Inferior parietal cortex (tissue), 1 donor: ENCODE measurements at regions not wholly inside any gene's neighbourhood (a gene's known extent, or its start where the extent isn't known, plus 50 kb on each side); places are given as distances from the start of the nearest gene placed in this dataset.

Experiments
- DNase-seq: peaks from one replicate; pipeline ENCODE4 v3.0.0-alpha.2; 2016; ENCODE audit errors: extremely low spot score

DNA sequence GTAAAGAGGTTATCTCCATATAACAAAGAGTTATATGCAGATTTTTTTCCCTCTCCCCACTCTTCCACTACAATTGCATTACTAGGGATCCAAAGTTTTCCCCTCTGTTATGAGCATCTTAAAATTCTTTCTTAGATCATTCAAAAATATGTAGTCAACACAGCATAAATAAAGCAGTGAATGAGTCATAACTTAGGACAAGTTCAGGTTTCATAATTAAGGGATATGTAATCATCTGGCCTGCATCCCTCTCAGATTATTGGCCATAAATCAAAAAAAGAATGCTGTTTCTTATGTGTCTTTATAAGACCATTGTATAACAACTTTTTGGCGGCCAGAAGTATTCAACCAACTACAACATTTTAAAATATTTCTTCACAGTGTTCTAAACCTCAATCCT, 1526.1 kb downstream of the KCNT2 start:
- no peak for DNase-seq

- no peak for DNase-seq
These were observed 1531.6 kb downstream of the KCNT2 start for GRCh38 chr1:195076682-195077081.

DNA sequence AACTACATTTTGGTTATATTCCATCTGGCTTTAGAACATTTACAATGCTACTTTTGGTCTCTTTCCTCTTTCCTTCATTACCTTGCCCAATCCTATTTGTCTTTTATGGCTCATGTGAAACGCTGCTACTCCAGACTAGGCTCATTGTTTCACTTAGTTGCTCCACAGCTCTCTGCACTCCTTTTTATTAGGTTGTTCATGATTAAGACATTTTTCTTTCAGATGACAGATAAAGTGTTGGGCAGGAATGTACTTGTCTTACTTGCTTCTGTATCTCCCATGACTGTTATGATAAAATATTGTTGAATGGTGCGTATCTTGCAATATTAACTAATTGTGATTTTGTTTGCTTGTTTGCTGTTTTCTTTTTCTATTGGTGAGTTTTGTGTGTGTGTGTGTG, 1532.3 kb downstream of the KCNT2 start:
- no peak for DNase-seq

GRCh38 chr1:195071461-195071860, 1536.8 kb downstream of the KCNT2 start:
- DNase-seq, result no peak

- DNase-seq, result no peak
These were observed 1542.8 kb downstream of the KCNT2 start for GRCh38 chr1:195065437-195065836.

GRCh38 chr1:195064358-195064757, 1543.9 kb downstream of the KCNT2 start:
- no peak for DNase-seq

DNA sequence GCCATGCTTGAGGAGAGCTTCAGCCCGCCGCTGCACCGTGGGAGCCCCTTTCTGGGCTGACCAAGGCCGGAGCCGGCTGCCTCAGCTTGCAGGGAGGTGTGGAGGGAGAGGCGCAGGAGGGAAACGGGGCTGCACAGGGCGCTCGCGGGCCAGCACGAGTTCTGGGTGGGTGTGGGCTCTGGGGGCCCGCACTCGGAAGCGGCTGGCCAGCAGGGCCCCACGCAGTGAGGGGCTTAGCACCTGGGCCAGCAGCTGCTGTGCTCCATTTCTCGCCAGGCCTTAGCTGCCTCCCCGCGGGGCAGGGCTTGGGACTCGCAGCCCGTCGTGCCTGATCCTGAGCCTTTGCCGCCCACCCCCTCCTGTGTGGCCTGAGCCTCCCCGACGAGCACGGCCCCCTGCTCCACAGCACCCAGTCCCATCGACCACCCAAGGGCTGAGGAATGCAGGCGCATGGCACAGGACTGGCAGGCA, 1554.0 kb downstream of the KCNT2 start:
- no peak for DNase-seq

GRCh38 chr1:195053478-195053877, 1554.8 kb downstream of the KCNT2 start:
- no peak for DNase-seq

- DNase-seq, result no peak
These were observed 1560.5 kb downstream of the KCNT2 start for GRCh38 chr1:195047772-195048171.

DNA sequence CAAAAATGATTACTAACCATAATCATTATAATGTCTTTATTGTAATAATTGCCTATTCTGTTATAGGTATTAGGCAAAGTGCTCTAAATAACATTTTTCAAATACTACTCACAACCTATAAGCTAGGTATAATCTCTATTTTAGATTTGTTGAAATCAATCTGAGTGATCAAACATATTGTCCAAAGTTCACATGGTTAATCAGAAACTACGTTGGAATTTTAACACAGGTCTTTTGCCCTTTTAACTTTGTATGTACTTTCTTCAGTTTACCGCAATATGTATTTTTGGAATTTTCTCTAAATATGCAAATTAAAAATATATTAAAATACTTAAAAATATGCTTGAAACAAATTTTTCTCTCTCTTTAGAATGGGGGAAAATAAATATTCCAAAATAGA, 1563.2 kb downstream of the KCNT2 start:
- DNase-seq, result no peak

DNA sequence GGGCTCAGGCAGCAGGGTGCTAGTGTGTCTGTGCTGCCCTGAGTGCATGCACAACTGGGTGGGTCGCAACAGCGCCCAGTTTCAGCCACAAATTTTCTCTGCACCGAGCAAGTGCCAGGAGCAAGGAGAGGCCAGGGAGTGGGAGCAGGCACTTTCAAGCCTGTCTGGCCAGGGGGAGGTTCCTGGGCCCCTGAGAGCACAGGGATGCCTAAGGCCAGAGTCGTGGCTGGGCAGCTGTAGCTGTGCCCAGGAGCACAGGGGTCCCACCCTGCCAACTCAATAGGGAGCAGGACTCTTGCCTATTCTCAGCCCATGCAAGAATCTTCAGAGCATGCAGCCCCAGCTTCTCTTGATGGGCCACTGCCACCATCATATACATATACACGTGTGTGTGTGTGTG, 1577.4 kb downstream of the KCNT2 start:
- no peak for DNase-seq

GRCh38 chr1:195026792-195027191, 1581.4 kb downstream of the KCNT2 start:
- no peak for DNase-seq

DNA sequence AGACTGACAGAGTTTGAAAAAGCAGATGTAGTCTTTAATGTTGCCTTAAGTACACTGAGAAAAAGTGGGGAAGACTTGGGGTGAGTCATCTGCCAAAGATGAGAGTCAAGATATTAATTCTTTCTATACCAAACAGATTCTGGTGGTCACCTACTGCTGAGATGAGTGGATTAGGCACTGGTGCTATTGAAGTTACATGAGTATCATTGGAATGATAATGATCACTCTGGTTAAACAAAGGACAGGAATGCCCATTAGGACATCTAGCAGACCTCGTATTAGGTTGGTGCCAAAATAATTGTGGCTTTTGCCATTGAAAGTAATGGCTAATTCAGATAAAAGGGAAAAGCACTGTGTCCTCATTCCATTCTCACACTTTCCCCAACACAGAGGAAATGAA, 1588.9 kb downstream of the KCNT2 start:
- DNase-seq, result no peak

DNA sequence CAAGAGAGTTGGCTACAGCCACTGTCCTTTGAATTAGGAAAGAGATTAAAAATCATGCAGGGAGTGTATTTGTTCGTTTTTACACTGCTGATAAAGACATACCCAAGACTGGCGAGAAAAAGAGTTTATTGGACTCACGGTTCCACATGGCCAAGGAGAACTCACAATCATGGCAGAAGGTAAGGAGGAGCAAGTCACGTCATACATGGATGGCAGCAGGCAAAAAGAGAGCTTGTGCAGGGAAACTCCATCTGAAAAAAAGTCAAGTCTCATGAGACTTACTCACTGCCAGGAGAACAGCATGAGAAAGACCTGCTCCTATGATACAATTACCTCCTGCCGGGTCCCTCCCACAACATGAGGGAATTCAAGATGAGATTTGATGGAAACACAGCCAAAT, 1595.2 kb downstream of the KCNT2 start:
- DNase-seq, result no peak

DNA sequence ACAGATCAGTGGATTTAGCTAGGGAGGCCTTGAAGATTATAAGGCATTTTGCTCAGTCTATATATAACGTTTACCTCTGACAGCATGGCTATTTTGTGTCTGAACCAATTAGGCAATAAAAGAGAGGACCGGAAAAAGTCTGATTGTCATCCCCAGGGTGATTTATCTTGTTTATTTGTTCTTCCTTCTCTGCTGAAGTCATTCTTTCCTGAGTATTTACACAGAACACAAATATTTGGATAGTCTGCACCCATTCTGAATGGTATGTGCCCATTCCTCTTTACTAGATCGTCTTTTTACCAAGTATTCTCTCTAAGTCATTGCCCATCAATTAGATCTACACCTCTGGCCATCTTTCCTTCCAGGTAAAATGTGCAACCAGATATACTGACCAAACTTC, 1602.9 kb downstream of the KCNT2 start:
- DNase-seq, result no peak

DNA sequence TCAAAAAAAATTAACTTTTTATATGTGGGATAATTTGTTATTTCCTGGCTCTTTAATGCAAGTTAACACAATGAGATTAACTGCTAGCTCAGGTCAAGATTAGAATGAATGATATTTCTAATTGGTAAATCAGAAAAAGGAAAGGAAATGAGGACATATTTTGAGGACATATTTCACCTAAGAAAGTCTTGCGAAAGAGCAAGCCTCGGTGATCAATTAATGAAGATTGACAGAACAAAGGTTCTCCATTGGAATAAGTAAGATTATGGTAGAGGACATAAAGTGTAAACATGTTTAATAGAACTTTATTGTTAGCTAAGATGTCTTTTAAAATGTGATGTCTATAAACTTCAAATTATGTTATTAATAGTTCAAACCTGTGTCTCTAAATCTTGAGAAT, 1617.8 kb downstream of the KCNT2 start:
- DNase-seq, result no peak

DNA sequence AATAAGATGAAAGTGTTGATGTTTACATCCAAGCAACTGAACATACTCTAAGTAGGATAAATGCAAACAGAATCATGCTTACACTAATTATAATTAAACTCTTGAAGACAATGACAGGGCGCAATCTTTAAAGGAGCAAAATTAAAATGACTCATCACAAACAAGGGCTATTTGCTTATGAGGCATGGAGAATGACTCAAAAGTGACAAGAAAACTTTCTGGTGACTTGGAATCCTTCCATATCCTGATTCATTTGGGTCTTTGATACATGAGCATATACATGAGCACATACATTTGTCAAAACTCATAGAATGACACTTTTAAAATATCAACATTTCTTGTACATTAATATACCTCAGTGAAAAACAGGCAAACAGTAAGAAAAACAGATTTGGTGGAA, 1632.3 kb downstream of the KCNT2 start:
- no peak for DNase-seq

- DNase-seq, result no peak
These were observed 1639.3 kb downstream of the KCNT2 start for GRCh38 chr1:194968916-194969315.

DNA sequence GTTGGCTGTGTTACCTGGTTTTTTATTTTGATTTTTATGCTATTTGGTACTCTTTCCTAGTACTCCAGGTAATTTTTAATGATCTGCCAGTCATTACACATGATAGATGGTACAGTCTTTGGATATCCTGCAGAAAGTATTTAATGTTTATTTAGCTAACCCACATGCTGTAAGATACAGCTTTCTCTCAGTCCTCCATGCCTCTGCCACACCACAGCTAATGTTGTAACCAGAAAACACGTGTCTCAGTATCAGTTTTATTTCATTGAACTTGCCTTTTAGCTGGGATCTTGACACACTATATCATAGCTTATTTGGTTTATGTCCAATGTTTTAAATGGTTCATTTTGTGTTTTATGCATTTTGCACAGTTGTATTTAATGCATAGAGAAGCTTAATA, 1648.4 kb downstream of the KCNT2 start:
- no peak for DNase-seq

GRCh38 chr1:194952171-194952570, 1656.1 kb downstream of the KCNT2 start:
- DNase-seq, result no peak

DNA sequence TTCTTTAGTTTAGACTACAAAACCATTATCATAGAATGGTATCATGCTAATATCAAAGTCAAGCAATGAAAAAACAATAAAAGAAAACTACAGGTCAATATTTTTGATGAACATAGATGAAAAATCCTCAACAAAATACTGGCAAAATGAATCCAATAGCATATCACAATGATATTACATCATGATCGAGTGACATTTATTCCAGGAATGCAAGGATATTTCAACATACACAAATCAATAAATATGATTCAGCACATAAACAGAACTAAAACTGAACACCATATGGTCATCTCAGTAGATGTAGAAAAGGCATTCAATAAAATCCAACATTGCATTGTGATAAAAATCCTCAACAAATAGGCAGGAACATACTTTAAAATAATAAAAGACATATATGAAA, 1657.7 kb downstream of the KCNT2 start:
- DNase-seq, result no peak

DNA sequence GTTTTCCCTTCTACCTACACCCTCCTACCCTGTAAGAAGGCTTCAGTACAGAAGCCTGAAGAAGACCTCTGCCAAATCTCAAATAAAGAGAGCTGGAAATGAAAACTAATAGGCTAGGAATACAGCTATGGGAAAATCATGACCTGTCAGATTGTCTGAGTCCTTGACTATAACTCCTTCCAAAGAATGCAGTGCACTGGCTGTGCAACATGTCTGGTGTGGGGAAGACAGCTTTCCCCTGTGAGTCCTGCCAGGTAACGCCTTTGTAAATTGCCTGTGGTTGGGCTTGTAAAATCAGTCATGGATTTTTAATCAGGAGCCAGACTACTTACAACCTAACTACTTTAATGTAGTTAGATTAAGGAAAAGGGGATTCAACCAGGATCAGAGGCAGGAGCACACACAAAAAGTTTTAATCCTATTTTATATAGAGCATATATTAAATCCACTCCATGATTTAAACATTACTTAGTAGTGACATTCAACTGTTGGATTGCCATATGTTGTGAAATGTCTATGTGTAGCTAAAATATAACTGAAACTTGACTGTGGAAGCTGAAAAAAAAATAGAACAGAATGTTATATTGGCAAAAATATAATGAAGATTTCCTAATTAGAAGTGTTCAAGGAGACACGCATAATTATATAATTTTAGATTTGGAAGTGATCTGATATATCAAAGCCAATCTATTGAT, 1667.8 kb downstream of the KCNT2 start:
- no peak for DNase-seq

- DNase-seq, result no peak
These were observed 1672.4 kb downstream of the KCNT2 start for GRCh38 chr1:194935864-194936263.

DNA sequence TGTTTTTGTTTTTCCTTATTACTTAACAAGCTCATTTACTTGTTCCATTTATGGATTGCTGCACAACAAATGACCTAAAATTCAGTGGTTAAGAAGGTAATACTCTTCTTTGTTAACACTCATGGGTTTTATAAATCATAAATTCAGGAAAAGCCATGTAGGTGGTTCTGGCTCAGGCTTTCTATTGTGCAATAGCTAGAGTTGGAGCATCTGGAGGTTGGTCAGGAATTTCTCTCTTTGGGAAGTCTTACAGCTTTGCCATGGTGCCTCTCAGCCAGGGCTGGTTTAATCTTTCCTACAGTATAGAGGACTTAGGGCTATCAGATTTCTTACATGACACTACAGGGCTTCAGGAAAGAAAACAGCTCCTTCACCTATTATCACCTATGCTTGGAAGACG, 1677.1 kb downstream of the KCNT2 start:
- DNase-seq, result no peak
